ENCODE measurements at regions not wholly inside any gene's neighbourhood (a gene's known extent, or its start where the extent isn't known, plus 50 kb on each side); places are given as distances from the start of the nearest gene placed in this dataset.

DNA sequence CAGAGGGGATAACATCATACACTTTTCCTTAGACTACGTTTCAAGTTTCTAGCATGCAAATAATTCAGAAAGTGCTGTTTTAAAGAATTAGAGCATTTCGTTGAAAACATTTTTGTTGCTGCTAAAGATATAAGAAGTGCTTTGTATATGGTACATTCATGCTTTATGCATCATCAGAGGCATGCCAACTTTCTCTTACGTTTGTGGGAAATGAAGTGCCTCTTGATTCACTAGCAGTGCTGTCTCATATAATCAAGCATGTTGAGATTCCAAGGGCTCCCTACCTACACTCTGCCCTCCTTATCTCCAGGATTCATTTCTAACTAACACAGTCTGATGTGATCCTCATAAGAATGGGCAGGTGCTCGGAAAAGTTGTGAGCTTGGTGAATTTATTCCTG, 748.6 kb upstream of the DDX18 start:
- TF ChIP-seq, protein P1, sequence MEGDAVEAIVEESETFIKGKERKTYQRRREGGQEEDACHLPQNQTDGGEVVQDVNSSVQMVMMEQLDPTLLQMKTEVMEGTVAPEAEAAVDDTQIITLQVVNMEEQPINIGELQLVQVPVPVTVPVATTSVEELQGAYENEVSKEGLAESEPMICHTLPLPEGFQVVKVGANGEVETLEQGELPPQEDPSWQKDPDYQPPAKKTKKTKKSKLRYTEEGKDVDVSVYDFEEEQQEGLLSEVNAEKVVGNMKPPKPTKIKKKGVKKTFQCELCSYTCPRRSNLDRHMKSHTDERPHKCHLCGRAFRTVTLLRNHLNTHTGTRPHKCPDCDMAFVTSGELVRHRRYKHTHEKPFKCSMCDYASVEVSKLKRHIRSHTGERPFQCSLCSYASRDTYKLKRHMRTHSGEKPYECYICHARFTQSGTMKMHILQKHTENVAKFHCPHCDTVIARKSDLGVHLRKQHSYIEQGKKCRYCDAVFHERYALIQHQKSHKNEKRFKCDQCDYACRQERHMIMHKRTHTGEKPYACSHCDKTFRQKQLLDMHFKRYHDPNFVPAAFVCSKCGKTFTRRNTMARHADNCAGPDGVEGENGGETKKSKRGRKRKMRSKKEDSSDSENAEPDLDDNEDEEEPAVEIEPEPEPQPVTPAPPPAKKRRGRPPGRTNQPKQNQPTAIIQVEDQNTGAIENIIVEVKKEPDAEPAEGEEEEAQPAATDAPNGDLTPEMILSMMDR (IDR thresholded peaks at IDR 0.05; ENCODE audit: extremely low read depth in 1 of 2, insufficient read depth in 1 of 2, low read depth in 1 of 2, low read length in 2 of 2) = no peak
- no peak for TF ChIP-seq JUN (IDR thresholded peaks at IDR 0.05; ENCODE audit: borderline replicate concordance, insufficient read depth, insufficient read length, low read depth)
- TF ChIP-seq POLR2A (IDR thresholded peaks at IDR 0.05; ENCODE audit: low read depth, low read length) = no peak
- TF ChIP-seq EZH2 (IDR thresholded peaks at IDR 0.05; ENCODE audit: borderline replicate concordance, low read depth, low read length, severe bottlenecking) = no peak
- no peak for TF ChIP-seq GATA2 (IDR thresholded peaks at IDR 0.05; ENCODE audit: insufficient read depth, insufficient read length, low read depth, low read length)
- TF ChIP-seq, protein P2, sequence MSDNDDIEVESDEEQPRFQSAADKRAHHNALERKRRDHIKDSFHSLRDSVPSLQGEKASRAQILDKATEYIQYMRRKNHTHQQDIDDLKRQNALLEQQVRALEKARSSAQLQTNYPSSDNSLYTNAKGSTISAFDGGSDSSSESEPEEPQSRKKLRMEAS (IDR thresholded peaks at IDR 0.05; ENCODE audit: insufficient read depth, insufficient read length) = no peak
- TF ChIP-seq POLR2AphosphoS5 (IDR thresholded peaks at IDR 0.05; ENCODE audit: insufficient read depth, low read depth, low read length) = no peak
